Colonic mucosa (tissue), 4 donors: ENCODE measurements at regions not wholly inside any gene's neighbourhood (a gene's known extent, or its start where the extent isn't known, plus 50 kb on each side); places are given as distances from the start of the nearest gene placed in this dataset.

Experiments used
- DNase-seq: peaks from one replicate; pipeline ENCODE4 v3.0.0-alpha.2; 2020
- H3K27ac ChIP-seq: fragments of 200-600 bp; one replicate; pipeline ENCODE4 v1.8.0; 2021
- H3K27me3 ChIP-seq: fragments of 200-600 bp; one replicate; pipeline ENCODE4 v1.8.0; 2021
- H3K36me3 ChIP-seq: fragments of 200-600 bp; one replicate; pipeline ENCODE4 v1.8.0; 2021
- H3K4me1 ChIP-seq: fragments of 200-600 bp; one replicate; pipeline ENCODE4 v1.8.0; 2021; ENCODE audit warnings: mild to moderate bottlenecking
- H3K4me3 ChIP-seq: fragments of 200-600 bp; one replicate; pipeline ENCODE4 v1.8.0; 2021
- H3K9ac ChIP-seq, 2 donors: one replicate each; pipeline ENCODE4 v1.7.0; 2013; ENCODE audit warnings: control low read depth in 2 of 2, low read depth in 2 of 2, low read length in 2 of 2
- H3K9me3 ChIP-seq: fragments of 200-600 bp; one replicate; pipeline ENCODE4 v1.8.0; 2021
- intact Hi-C: fragments of 100-400 bp; cut with DNase I; formaldehyde crosslinking; loops from one replicate; pipeline ENCODE4 v1.14.1; 2022
- TF ChIP-seq, protein P1 (sequence below): fragments of 200-600 bp; IDR thresholded peaks from one replicate; pipeline ENCODE4 v1.8.0; 2022; ENCODE audit warnings: antibody characterized with exemption, mild to moderate bottlenecking
- donor health status: healthy.
- donor health status: DM: no; HTN: no; CAD: no.
- donor health status: DM: no; HTN: no; CAD: no.

DNA sequence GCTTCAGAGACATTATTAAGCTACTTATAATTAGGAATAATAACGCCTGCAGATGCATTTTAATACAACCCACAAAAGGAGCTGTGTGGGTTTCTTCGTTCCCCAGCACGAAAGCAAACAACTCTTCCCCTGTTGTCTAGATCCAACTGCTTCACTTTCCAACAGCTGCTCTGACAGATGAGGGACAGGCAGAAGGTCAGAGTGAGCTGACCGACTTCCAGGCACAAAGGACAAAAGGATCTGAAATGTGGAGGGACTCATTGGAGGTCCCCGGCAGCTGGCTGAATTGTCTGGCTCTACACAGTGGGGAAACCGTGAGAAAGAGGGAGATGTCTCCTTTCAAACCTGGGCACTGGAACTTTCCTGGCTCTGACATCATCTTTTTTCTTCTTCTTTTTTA lies 79.1 kb upstream of the ALDH1B1 start:
- intact Hi-C loops, result no loop called here
- no peaks in the 10 kb centered on the region for H3K4me1 ChIP-seq
- no peaks in the 10 kb centered on the region for H3K36me3 ChIP-seq
- H3K9me3 ChIP-seq, result no peaks in the 10 kb centered on the region
- H3K9ac ChIP-seq, result no peak overlapping the region
- H3K27ac ChIP-seq, result no peak overlapping the region
- H3K27me3 ChIP-seq, result no peaks in the 10 kb centered on the region
- TF ChIP-seq, protein P1, sequence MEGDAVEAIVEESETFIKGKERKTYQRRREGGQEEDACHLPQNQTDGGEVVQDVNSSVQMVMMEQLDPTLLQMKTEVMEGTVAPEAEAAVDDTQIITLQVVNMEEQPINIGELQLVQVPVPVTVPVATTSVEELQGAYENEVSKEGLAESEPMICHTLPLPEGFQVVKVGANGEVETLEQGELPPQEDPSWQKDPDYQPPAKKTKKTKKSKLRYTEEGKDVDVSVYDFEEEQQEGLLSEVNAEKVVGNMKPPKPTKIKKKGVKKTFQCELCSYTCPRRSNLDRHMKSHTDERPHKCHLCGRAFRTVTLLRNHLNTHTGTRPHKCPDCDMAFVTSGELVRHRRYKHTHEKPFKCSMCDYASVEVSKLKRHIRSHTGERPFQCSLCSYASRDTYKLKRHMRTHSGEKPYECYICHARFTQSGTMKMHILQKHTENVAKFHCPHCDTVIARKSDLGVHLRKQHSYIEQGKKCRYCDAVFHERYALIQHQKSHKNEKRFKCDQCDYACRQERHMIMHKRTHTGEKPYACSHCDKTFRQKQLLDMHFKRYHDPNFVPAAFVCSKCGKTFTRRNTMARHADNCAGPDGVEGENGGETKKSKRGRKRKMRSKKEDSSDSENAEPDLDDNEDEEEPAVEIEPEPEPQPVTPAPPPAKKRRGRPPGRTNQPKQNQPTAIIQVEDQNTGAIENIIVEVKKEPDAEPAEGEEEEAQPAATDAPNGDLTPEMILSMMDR, result no peak
- no peak for DNase-seq
- no peak overlapping the region for H3K4me3 ChIP-seq

DNA sequence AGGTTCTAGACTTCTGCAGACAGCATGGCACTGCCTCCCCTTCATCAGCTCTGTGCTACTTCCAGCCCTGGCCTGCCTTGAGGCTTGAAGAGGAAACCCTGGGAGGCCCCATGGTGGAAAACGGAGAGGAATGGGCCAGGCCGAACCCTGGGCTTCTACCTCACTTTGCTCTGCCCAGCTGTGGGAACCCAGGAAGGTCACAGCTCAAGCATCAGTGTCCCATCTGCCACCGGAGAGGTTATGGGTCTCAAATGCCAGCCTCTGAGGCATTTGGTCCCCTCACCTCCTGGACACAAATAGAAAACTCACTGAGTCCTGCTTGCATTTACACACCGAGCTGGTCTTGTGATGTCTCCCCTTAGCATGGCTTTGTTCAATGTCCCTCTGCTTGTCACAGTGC lies 80.1 kb upstream of the ALDH1B1 start:
- Histone ChIP-seq H3K9me3 (no peaks in the 10 kb centered on the region), H3K4me3 (no peak overlapping the region), H3K36me3 (no peaks in the 10 kb centered on the region), H3K9ac (no peak overlapping the region), H3K4me1 (no peaks in the 10 kb centered on the region), H3K27me3 (no peaks in the 10 kb centered on the region), H3K27ac (no peak overlapping the region)
- intact Hi-C loops, result no loop called here
- TF ChIP-seq, protein P1, result no peak
- DNase-seq, result no peak

DNA sequence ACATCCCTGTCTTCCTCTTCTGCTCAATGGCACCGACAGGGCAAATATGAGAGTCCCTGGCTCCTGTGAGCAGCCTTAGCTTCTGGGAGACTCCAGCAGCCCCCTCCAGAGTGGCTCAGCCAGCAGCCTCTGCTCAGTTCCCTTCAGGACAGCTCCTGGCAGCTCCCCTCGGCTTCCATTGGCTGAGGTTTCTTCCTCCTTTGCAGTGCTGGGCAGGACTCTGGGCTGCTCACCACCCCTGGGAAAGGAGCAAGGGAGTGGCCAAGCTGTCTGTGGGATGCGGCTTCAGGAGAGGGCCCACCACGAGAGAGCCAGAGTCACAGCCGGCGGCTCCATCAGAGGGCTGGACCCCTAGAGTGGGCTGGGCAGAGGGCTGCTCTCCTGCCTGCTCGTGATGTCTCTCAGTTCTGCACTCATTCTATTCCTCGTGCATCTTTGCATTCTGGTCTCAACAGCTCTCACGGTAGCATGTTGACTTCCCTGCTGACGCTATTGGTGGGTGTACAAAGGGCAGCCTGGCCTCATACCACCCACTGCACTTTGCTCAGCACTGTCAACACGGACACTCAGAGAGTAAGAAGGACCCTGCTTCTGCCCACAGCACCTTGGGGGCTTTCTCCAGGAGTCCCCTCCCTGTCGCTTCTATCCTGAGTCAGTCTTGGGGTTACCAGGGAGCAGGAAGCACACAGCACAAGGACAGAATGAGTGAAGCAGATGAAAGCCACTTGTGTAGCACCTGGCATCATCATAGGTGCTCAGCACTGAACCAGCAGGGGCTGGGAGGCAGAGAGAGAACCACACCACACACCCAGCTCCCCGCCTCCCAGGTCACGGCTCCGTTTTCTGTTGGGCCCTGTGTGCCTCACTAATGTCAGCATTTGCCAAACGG lies 80.9 kb upstream of the ALDH1B1 start:
- Histone ChIP-seq H3K9me3 (no peaks in the 10 kb centered on the region), H3K4me1 (no peaks in the 10 kb centered on the region), H3K27me3 (no peaks in the 10 kb centered on the region), H3K27ac (no peak overlapping the region), H3K9ac (no peak overlapping the region), H3K4me3 (no peak overlapping the region), H3K36me3 (no peaks in the 10 kb centered on the region)
- no peak for DNase-seq
- TF ChIP-seq, protein P1, result no peak
- intact Hi-C loops, result no loop called here

DNA sequence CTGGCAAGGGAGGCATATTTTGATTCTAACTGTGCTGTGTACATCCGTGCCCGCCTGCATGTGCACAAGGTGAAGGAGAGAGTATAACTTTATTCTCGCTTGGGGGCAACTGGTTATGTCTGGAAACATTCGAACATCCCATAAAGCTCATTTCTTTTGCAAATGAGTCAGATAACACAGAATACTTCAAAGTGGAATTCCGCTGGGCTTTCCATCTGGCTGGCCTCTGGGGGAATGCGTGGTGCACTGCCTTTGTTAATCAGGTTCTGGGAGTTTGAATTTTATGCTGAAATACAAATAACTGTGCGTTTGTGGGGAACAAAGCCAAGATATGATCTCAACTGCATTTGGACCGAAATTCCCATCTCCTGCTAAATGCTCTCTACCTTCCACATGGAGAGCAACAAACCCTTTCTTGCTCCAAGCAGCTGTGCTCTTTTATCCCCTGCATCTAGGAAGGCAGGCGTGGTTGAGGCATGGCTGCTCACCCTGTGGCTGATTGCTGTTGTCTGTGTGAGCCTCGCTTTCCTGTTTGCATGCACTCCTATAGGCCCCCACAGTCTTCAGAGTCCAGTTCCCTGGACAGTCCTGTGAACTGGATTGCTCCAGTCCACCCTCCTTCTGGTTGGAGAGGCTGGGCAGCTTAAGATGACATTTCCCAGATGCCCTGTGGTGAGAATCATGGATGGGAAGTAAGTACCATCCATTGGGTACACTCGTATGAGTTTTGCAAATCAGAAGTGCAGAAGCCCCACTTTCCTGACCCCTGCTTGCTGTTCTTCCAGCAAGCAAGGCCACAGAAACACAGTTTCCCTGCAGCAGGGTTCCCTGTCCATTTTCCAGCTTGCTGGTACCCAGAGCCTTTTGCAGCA lies 82.9 kb upstream of the ALDH1B1 start:
- TF ChIP-seq, protein P1, result no peak
- H3K36me3 ChIP-seq, result no peaks in the 10 kb centered on the region
- H3K9ac ChIP-seq, result no peak overlapping the region
- intact Hi-C loops, result no loop called here
- no peak overlapping the region for H3K4me3 ChIP-seq
- H3K27ac ChIP-seq, result no peak overlapping the region
- no peaks in the 10 kb centered on the region for H3K27me3 ChIP-seq
- H3K4me1 ChIP-seq, result no peaks in the 10 kb centered on the region
- H3K9me3 ChIP-seq, result no peaks in the 10 kb centered on the region
- DNase-seq, result no peak

DNA sequence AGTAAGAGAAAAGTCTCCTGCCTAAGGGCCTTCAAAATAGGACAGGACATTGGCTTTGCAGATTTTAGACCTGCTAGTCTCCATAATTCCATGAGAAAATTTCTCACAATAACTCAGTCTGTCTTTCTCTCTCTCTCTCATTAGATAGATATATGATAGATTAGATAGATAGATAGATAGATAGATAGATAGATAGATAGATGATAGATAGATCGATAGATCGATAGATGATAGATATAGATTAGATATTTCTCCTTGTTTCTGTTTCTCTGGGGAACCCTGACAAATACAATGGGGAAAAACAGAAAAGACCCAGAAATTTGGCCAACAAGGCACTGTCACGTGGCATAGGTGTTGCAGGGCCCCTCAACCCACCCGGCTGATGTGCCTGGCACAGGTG lies 84.4 kb upstream of the ALDH1B1 start:
- Histone ChIP-seq H3K9ac (no peak overlapping the region), H3K4me3 (no peak overlapping the region), H3K36me3 (no peaks in the 10 kb centered on the region), H3K9me3 (no peaks in the 10 kb centered on the region), H3K27me3 (no peaks in the 10 kb centered on the region), H3K27ac (no peak overlapping the region), H3K4me1 (no peaks in the 10 kb centered on the region)
- DNase-seq, result no peak
- intact Hi-C loops, result no loop called here
- TF ChIP-seq, protein P1, result no peak
